ENCODE measurements at regions not wholly inside any gene's neighbourhood (a gene's known extent, or its start where the extent isn't known, plus 50 kb on each side); places are given as distances from the start of the nearest gene placed in this dataset.

DNA sequence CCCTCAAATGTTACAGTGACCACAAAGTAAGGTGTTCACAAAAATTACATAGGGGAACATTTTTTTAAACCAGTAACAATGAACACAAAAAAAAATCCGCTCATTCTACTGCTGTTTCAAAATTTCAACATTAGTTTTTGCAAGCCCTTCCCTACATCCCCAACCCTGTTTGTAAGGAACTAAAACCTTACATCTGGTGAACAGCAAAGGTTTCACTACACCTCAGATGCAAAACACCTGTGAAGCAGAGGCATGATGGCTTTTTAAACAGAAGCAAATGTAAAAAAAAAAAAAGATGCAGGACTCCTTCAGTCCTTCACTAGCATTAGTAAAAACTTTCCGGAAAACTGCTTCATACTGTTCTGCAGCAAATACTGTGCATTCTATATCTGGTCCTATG lies 50.0 kb upstream of the API5 start:
- DNase-seq (ENCODE audit: low spot score): no peak
